ENCODE measurements at regions not wholly inside any gene's neighbourhood (a gene's known extent, or its start where the extent isn't known, plus 50 kb on each side); places are given as distances from the start of the nearest gene placed in this dataset.
"Not testable (repeated sequence)": the region's sequence is repeated elsewhere in the genome, so short reads cannot be mapped to it uniquely, and the experiment has no call there.

DNA sequence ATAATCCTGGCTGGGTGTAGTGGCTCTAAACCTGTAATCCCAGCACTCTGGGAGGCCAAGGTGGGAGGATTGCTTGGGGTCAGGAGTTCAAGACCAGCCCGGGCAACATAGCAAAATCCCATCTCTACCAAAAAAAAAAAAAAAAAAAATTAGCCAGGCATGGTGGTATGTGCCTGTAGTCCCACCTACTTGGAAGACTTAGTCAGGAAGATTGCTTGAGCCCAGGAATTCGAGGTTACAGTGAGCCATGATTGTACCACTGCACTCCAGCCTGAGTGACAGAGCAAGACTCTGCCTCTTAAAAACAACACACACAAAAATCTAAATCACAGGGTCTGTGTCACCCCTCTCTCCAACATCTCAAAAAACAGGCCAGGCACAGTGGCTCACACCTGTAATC lies 349.9 kb upstream of the WWC1 start:
- not testable (repeated sequence) for DNase-seq

DNA sequence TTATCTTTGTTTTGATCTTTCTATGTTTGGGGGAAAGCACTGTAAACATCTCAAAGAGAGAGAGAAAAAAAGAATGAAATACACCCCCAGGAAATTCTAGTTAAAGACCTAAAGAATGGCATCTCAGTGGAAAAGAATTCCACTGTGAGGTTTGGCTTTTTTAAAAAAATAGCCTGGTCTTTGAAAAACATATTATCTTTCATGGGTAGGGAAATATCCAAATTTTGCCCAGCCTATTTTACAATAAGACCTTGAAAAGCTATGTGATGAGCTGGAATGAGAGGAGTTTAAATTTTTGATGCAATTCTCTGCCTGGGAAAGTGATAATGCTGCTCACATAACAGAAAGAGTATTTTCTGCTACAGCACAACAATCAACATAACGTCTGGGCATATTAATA lies 348.1 kb upstream of the WWC1 start:
- H3K9ac ChIP-seq (ENCODE audit: low read length), result no peak overlapping the region
- H4K8ac ChIP-seq (ENCODE audit: low read length), result no peak overlapping the region
- no peaks in the 10 kb centered on the region for H3K27me3 ChIP-seq (ENCODE audit: control insufficient read depth in 1 of 2, insufficient read depth in 1 of 2, low read length in 2 of 2)
- no peak overlapping the region for H3K4me2 ChIP-seq (ENCODE audit: low read length, poor library complexity, severe bottlenecking)
- no peak overlapping the region for H2AK5ac ChIP-seq (ENCODE audit: low read length, severe bottlenecking)
- H3K4me1 ChIP-seq (ENCODE audit: control insufficient read depth, insufficient read depth, low read depth, low read length), result peaks cover 15% of the 10 kb centered on the region
- H2AFZ ChIP-seq (ENCODE audit: low read depth, low read length), result no peak overlapping the region
- H2BK12ac ChIP-seq (ENCODE audit: low read length in 2 of 2), result no peak overlapping the region
- no peak overlapping the region for H3K23ac ChIP-seq (ENCODE audit: low read length in 2 of 2)
- H3K36me3 ChIP-seq (ENCODE audit: control insufficient read depth in 1 of 2, insufficient read depth in 2 of 2, low read depth in 1 of 2, low read length in 2 of 2), result no peaks in the 10 kb centered on the region
- 100% methylated on average over 1 of the region's 1 CpG for WGBS
- H3K4me3 ChIP-seq (ENCODE audit: insufficient read depth in 1 of 2, low read depth in 1 of 2, low read length in 2 of 2), result no peak overlapping the region
- no peak overlapping the region for H2BK5ac ChIP-seq (ENCODE audit: low read depth, low read length, poor library complexity, severe bottlenecking)
- H3K14ac ChIP-seq (ENCODE audit: low read length in 2 of 2), result no peak overlapping the region
- peak overlapping the region; percentile 56 for H3K27ac ChIP-seq (ENCODE audit: low read length, poor library complexity, severe bottlenecking)
- peaks cover 10% of the 10 kb centered on the region for H3K79me1 ChIP-seq (replicated peaks; ENCODE audit: low read length, poor library complexity, severe bottlenecking)
- DNase-seq, result no peak
- H3K9me3 ChIP-seq (ENCODE audit: control insufficient read depth, low read length), result no peaks in the 10 kb centered on the region
- H3K18ac ChIP-seq (ENCODE audit: low read depth in 1 of 2, low read length in 2 of 2), result no peak overlapping the region
- H4K91ac ChIP-seq (ENCODE audit: low read length), result no peak overlapping the region
- no peak overlapping the region for H3K4ac ChIP-seq (ENCODE audit: low read depth in 1 of 2, low read length in 2 of 2)
- H2BK120ac ChIP-seq (ENCODE audit: low read depth, low read length), result no peak overlapping the region
- no peak overlapping the region for H2BK15ac ChIP-seq (ENCODE audit: low read depth, poor library complexity, severe bottlenecking)

More for the DNA sequence above, 349.9 kb upstream of the WWC1 start:
- not testable (repeated sequence) for H2BK5ac ChIP-seq (ENCODE audit: low read depth, low read length, poor library complexity, severe bottlenecking); H3K36me3 ChIP-seq (ENCODE audit: control insufficient read depth in 1 of 2, insufficient read depth in 2 of 2, low read depth in 1 of 2, low read length in 2 of 2); H3K4me2 ChIP-seq (ENCODE audit: low read length, poor library complexity, severe bottlenecking); H3K27ac ChIP-seq (ENCODE audit: low read length, poor library complexity, severe bottlenecking); H3K14ac ChIP-seq (ENCODE audit: low read length in 2 of 2); H3K18ac ChIP-seq (ENCODE audit: low read depth in 1 of 2, low read length in 2 of 2); H3K23ac ChIP-seq (ENCODE audit: low read length in 2 of 2); H3K9ac ChIP-seq (ENCODE audit: low read length); H2BK120ac ChIP-seq (ENCODE audit: low read depth, low read length); H3K4me3 ChIP-seq (ENCODE audit: insufficient read depth in 1 of 2, low read depth in 1 of 2, low read length in 2 of 2); H2AFZ ChIP-seq (ENCODE audit: low read depth, low read length); H3K27me3 ChIP-seq (ENCODE audit: control insufficient read depth in 1 of 2, insufficient read depth in 1 of 2, low read length in 2 of 2); H3K4ac ChIP-seq (ENCODE audit: low read depth in 1 of 2, low read length in 2 of 2); H3K9me3 ChIP-seq (ENCODE audit: control insufficient read depth, low read length); H4K8ac ChIP-seq (ENCODE audit: low read length); H4K91ac ChIP-seq (ENCODE audit: low read length); H2BK12ac ChIP-seq (ENCODE audit: low read length in 2 of 2); H2BK15ac ChIP-seq (ENCODE audit: low read depth, poor library complexity, severe bottlenecking)
- Histone ChIP-seq H2AK5ac (ENCODE audit: low read length, severe bottlenecking) (peak overlapping the region; percentile 64), H3K79me1 (replicated peaks; ENCODE audit: low read length, poor library complexity, severe bottlenecking) (peaks cover 13% of the 10 kb centered on the region), H3K4me1 (ENCODE audit: control insufficient read depth, insufficient read depth, low read depth, low read length) (peaks cover 15% of the 10 kb centered on the region)
- 39% methylated on average over 1 of the region's 2 CpGs for WGBS

DNA sequence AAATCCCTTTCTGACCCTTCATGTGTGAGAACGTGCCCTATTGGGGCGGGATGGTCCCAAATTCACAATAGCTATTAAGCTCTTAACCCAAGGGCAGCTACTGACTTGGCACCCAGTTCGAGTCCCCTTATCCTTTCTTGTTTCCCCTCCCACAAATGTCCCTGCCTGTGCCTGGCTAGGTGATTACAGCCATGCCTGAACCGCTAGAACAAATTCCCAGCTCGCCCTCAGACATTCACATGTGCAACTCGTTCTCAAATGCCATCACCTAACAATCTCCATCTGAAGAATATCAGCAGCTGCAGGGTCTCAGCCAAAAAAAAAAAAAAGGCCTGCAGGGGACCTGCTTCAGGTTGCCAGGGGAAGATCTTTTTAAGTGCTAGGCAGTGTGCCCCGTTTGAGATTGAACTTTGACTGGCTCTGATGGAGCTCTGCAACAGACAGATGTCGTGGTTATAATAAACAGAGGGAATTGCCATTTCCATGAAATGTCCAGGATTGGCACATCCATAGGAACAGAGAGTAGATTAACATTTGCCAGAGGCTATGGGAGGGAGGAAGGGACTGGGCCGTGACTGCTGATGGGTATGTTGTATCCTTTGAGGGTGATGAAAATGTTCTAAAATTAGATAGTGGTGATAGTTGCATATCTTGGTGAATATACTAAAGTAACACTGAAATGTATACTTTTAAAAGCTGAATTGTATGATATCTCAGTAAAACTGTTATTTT lies 347.2 kb upstream of the WWC1 start:
- Histone ChIP-seq H3K4me1 (ENCODE audit: control insufficient read depth, insufficient read depth, low read depth, low read length) (peaks cover 15% of the 10 kb centered on the region), H2BK5ac (ENCODE audit: low read depth, low read length, poor library complexity, severe bottlenecking) (peak overlapping the region; percentile 82), H3K14ac (ENCODE audit: low read length in 2 of 2) (no peak overlapping the region), H2BK15ac (ENCODE audit: low read depth, poor library complexity, severe bottlenecking) (no peak overlapping the region), H3K23ac (ENCODE audit: low read length in 2 of 2) (no peak overlapping the region), H3K18ac (ENCODE audit: low read depth in 1 of 2, low read length in 2 of 2) (peak overlapping the region in 1 of 2 experiments; percentile 13), H2AFZ (ENCODE audit: low read depth, low read length) (no peak overlapping the region), H3K36me3 (ENCODE audit: control insufficient read depth in 1 of 2, insufficient read depth in 2 of 2, low read depth in 1 of 2, low read length in 2 of 2) (no peaks in the 10 kb centered on the region), H3K79me1 (replicated peaks; ENCODE audit: low read length, poor library complexity, severe bottlenecking) (peaks cover 8% of the 10 kb centered on the region), H3K9me3 (ENCODE audit: control insufficient read depth, low read length) (no peaks in the 10 kb centered on the region), H3K27ac (ENCODE audit: low read length, poor library complexity, severe bottlenecking) (peak overlapping the region; percentile 95), H3K4me3 (ENCODE audit: insufficient read depth in 1 of 2, low read depth in 1 of 2, low read length in 2 of 2) (no peak overlapping the region), H4K91ac (ENCODE audit: low read length) (no peak overlapping the region), H2BK120ac (ENCODE audit: low read depth, low read length) (no peak overlapping the region), H3K4me2 (ENCODE audit: low read length, poor library complexity, severe bottlenecking) (no peak overlapping the region), H3K27me3 (ENCODE audit: control insufficient read depth in 1 of 2, insufficient read depth in 1 of 2, low read length in 2 of 2) (no peaks in the 10 kb centered on the region), H2BK12ac (ENCODE audit: low read length in 2 of 2) (peak overlapping the region; percentile 38 to 51), H3K4ac (ENCODE audit: low read depth in 1 of 2, low read length in 2 of 2) (peak overlapping the region in 1 of 2 experiments; percentile 15), H2AK5ac (ENCODE audit: low read length, severe bottlenecking) (peak overlapping the region; percentile 100), H3K9ac (ENCODE audit: low read length) (no peak overlapping the region), H4K8ac (ENCODE audit: low read length) (no peak overlapping the region)
- WGBS, result 66% methylated on average over 9 of the region's 9 CpGs
- DNase-seq, result peak; percentile 77

DNA sequence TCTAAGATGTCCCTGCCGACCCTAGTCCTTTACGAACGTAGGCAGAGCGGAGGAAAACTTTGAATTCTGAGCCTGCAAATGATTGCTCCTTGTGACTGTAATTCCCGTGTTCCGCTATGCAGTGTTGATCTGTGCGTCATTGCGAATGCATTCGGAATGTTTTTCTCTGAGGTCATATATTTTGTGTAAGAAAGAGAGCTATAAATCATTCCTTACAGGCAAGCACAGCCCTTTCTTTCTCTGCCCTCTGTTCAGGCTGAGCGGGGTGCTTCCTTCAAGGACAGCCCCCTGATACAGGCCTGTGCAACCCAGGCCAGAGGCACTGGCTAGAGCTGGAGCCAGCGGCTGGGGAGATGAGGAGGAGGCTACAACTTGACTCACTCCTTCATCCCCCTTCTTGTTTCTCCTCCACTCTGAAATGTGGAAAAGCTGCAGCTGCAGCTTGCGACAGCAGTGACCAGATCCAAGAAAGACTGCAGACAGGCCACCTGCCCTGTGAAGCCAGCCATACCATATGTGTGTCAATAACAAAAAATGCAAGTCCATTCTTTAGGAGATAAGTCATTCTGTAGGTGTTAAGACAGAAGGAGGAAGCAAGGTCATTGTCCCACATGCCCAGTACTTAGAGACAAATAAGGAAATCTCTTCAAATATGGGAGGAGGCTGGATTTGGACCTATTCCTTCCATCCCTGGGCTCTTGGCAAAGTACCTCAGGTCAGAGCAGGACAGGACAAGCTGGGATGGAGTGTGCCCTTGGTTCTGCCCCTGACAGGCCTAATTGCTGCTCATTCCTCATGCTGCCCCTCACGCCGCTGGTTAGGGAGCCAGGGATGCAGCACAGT lies 345.7 kb upstream of the WWC1 start:
- peak; percentile 95 for DNase-seq
- H4K91ac ChIP-seq (ENCODE audit: low read length), result no peak overlapping the region
- H3K4me3 ChIP-seq (ENCODE audit: insufficient read depth in 1 of 2, low read depth in 1 of 2, low read length in 2 of 2), result no peak overlapping the region
- H3K79me1 ChIP-seq (replicated peaks; ENCODE audit: low read length, poor library complexity, severe bottlenecking), result peaks cover 15% of the 10 kb centered on the region
- H2BK12ac ChIP-seq (ENCODE audit: low read length in 2 of 2), result peak overlapping the region; percentile 64 to 75
- no peak overlapping the region for H3K23ac ChIP-seq (ENCODE audit: low read length in 2 of 2)
- WGBS, result 10% methylated on average over 11 of the region's 14 CpGs
- H3K36me3 ChIP-seq (ENCODE audit: control insufficient read depth in 1 of 2, insufficient read depth in 2 of 2, low read depth in 1 of 2, low read length in 2 of 2), result no peaks in the 10 kb centered on the region
- H3K9me3 ChIP-seq (ENCODE audit: control insufficient read depth, low read length), result no peaks in the 10 kb centered on the region
- no peak overlapping the region for H3K4me2 ChIP-seq (ENCODE audit: low read length, poor library complexity, severe bottlenecking)
- peak overlapping the region; percentile 99 for H2AK5ac ChIP-seq (ENCODE audit: low read length, severe bottlenecking)
- peaks cover 19% of the 10 kb centered on the region for H3K4me1 ChIP-seq (ENCODE audit: control insufficient read depth, insufficient read depth, low read depth, low read length)
- peak overlapping the region; percentile 66 for H4K8ac ChIP-seq (ENCODE audit: low read length)
- peak overlapping the region; percentile 95 for H3K27ac ChIP-seq (ENCODE audit: low read length, poor library complexity, severe bottlenecking)
- peak overlapping the region; percentile 37 for H2AFZ ChIP-seq (ENCODE audit: low read depth, low read length)
- peak overlapping the region; percentile 31 for H2BK15ac ChIP-seq (ENCODE audit: low read depth, poor library complexity, severe bottlenecking)
- H3K9ac ChIP-seq (ENCODE audit: low read length), result no peak overlapping the region
- H3K4ac ChIP-seq (ENCODE audit: low read depth in 1 of 2, low read length in 2 of 2), result peak overlapping the region; percentile 20 to 65
- peak overlapping the region in 1 of 2 experiments; percentile 98 for H3K14ac ChIP-seq (ENCODE audit: low read length in 2 of 2)
- peak overlapping the region; percentile 96 for H2BK5ac ChIP-seq (ENCODE audit: low read depth, low read length, poor library complexity, severe bottlenecking)
- H3K18ac ChIP-seq (ENCODE audit: low read depth in 1 of 2, low read length in 2 of 2), result peak overlapping the region; percentile 86 to 96
- H2BK120ac ChIP-seq (ENCODE audit: low read depth, low read length), result no peak overlapping the region
- no peaks in the 10 kb centered on the region for H3K27me3 ChIP-seq (ENCODE audit: control insufficient read depth in 1 of 2, insufficient read depth in 1 of 2, low read length in 2 of 2)
